GM23338 (cell line): ENCODE measurements at regions not wholly inside any gene's neighbourhood (a gene's known extent, or its start where the extent isn't known, plus 50 kb on each side); places are given as distances from the start of the nearest gene placed in this dataset.

ENCODE experiments used
- ATAC-seq: fragments of 200-7000 bp; cut with Tn5 transposase; 3 replicates; pipeline ENCODE4 v1.9.1; 2020
- DNase-seq: peaks from one replicate; pipeline ENCODE4 v3.0.0-alpha.2; 2015; ENCODE audit warnings: low spot score
- H2AFZ ChIP-seq: fragments of 200-600 bp; sonication (generic); 2 replicates; pipeline ENCODE4 v1.8.0; 2016; ENCODE audit warnings: antibody characterized with exemption, mild to moderate bottlenecking, moderate library complexity
- H3F3A ChIP-seq: fragments of 200-600 bp; sonication (generic); replicated peaks from 2 replicates; pipeline ENCODE4 v1.8.0; 2017; ENCODE audit warnings: antibody characterized with exemption, mixed run types, low read depth
- H3K27ac ChIP-seq: fragments of 200-600 bp; sonication (generic); 2 replicates; pipeline ENCODE4 v1.6.1; 2016; ENCODE audit warnings: low read depth
- H3K27me3 ChIP-seq: fragments of 200-600 bp; sonication (generic); 2 replicates; pipeline ENCODE4 v1.8.0; 2016; ENCODE audit warnings: mild to moderate bottlenecking, mixed run types, moderate library complexity; ENCODE audit not compliant: insufficient read depth
- H3K36me3 ChIP-seq: fragments of 200-600 bp; sonication (generic); 2 replicates; pipeline ENCODE4 v1.8.0; 2016; ENCODE audit warnings: mild to moderate bottlenecking; ENCODE audit not compliant: insufficient read depth
- H3K4me1 ChIP-seq: fragments of 200-600 bp; sonication (generic); 2 replicates; pipeline ENCODE4 v1.8.0; 2016; ENCODE audit warnings: mild to moderate bottlenecking, moderate library complexity; ENCODE audit not compliant: insufficient read depth
- H3K4me2 ChIP-seq: fragments of 200-600 bp; sonication (generic); 2 replicates; pipeline ENCODE4 v1.7.1; 2017; ENCODE audit warnings: mixed run types
- H3K4me3 ChIP-seq: fragments of 200-600 bp; sonication (generic); 2 replicates; pipeline ENCODE4 v1.6.1; 2016; ENCODE audit warnings: mixed run types
- H3K79me2 ChIP-seq: fragments of 200-600 bp; sonication (generic); replicated peaks from 2 replicates; pipeline ENCODE4 v1.8.0; 2017; ENCODE audit warnings: mild to moderate bottlenecking; ENCODE audit not compliant: insufficient read depth
- H3K9me2 ChIP-seq: fragments of 200-600 bp; sonication (generic); 2 replicates; pipeline ENCODE4 v1.8.0; 2017; ENCODE audit not compliant: insufficient read depth
- H4K20me1 ChIP-seq: fragments of 200-600 bp; sonication (generic); replicated peaks from 2 replicates; pipeline ENCODE4 v1.8.0; 2017; ENCODE audit warnings: mild to moderate bottlenecking; ENCODE audit not compliant: insufficient read depth
- H3K27ac Mint-ChIP-seq: 2 replicates; pipeline ENCODE4 v1.8.0; 2020; ENCODE audit warnings: inconsistent platforms, mild to moderate bottlenecking, moderate library complexity, mixed read lengths
- H3K27me3 Mint-ChIP-seq: 3 replicates; pipeline ENCODE4 v1.8.0; 2022; ENCODE audit warnings: low read depth, mild to moderate bottlenecking, moderate library complexity, mixed read lengths, inconsistent platforms; ENCODE audit not compliant: insufficient read depth, poor library complexity
- H3K36me3 Mint-ChIP-seq: 3 replicates; pipeline ENCODE4 v1.8.0; 2021; ENCODE audit warnings: low read depth, mild to moderate bottlenecking, inconsistent platforms, moderate library complexity, mixed read lengths
- H3K4me1 Mint-ChIP-seq: 3 replicates; pipeline ENCODE4 v1.8.0; 2020; ENCODE audit warnings: mild to moderate bottlenecking, inconsistent platforms, mixed read lengths
- H3K4me3 Mint-ChIP-seq: 3 replicates; pipeline ENCODE4 v1.8.0; 2021; ENCODE audit warnings: moderate library complexity, mild to moderate bottlenecking, inconsistent platforms, mixed read lengths
- H3K9me3 Mint-ChIP-seq: 3 replicates; pipeline ENCODE4 v1.8.0; 2020; ENCODE audit warnings: moderate library complexity, mild to moderate bottlenecking, inconsistent platforms, mixed read lengths
- CREB1 ChIP-seq: fragments of 250-450 bp; sonication (Bioruptor Pico); IDR thresholded peaks from 2 replicates; pipeline ENCODE4 v1.5.0; 2020; ENCODE audit warnings: low read depth, mild to moderate bottlenecking, moderate library complexity
- ETS1 ChIP-seq: IDR thresholded peaks from 2 replicates; pipeline ENCODE4 v1.6.1; 2016; ENCODE audit warnings: antibody characterized with exemption
- EZH2 ChIP-seq: fragments of 200-600 bp; sonication (generic); IDR thresholded peaks from one replicate; pipeline ENCODE4 v1.8.0; 2017; ENCODE audit warnings: antibody characterized with exemption, mild to moderate bottlenecking, low read depth; ENCODE audit not compliant: unreplicated experiment
- EZH2phosphoT487 ChIP-seq: fragments of 200-600 bp; sonication (generic); IDR thresholded peaks from one replicate; pipeline ENCODE4 v1.8.1; 2018; ENCODE audit warnings: antibody characterized with exemption; ENCODE audit not compliant: unreplicated experiment
- JUNB ChIP-seq: IDR thresholded peaks from one replicate; pipeline ENCODE4 v1.6.1; 2016; ENCODE audit warnings: antibody characterized with exemption; ENCODE audit not compliant: unreplicated experiment
- NANOG ChIP-seq: IDR thresholded peaks from 2 replicates; pipeline ENCODE4 v1.6.1; 2016; ENCODE audit warnings: antibody characterized with exemption, borderline replicate concordance
- POLR2AphosphoS5 ChIP-seq: IDR thresholded peaks from 2 replicates; pipeline ENCODE4 v1.6.1; 2016; ENCODE audit warnings: antibody characterized with exemption, low read depth
- STAT1 ChIP-seq: IDR thresholded peaks from one replicate; pipeline ENCODE4 v1.6.1; 2016; ENCODE audit warnings: antibody characterized with exemption; ENCODE audit not compliant: unreplicated experiment
- ZNF114 ChIP-seq: fragments of 250-450 bp; sonication (Bioruptor Pico); IDR thresholded peaks from 2 replicates; pipeline ENCODE4 v1.5.0; 2020; ENCODE audit warnings: mild to moderate bottlenecking, moderate library complexity
- ZNF331 ChIP-seq: fragments of 250-450 bp; sonication (Bioruptor Pico); IDR thresholded peaks from 2 replicates; pipeline ENCODE4 v1.5.0; 2020; ENCODE audit warnings: low read depth, mild to moderate bottlenecking, moderate library complexity
- ZNF462 ChIP-seq: fragments of 250-450 bp; sonication (Bioruptor Pico); IDR thresholded peaks from 2 replicates; pipeline ENCODE4 v1.5.0; 2020; ENCODE audit warnings: mild to moderate bottlenecking, moderate library complexity
- TF ChIP-seq, protein P1 (sequence below): IDR thresholded peaks from one replicate; pipeline ENCODE4 v1.6.1; 2018; ENCODE audit warnings: antibody characterized with exemption; ENCODE audit not compliant: unreplicated experiment
- TF ChIP-seq, protein P2 (sequence below), 2 experiments: fragments of 200-600 bp in 1 of 2; sonication (generic) in 1 of 2; conservative IDR thresholded peaks; 2 replicates each; pipeline versions ENCODE4 v1.5.1 to v1.6.1; 2016 to 2017; ENCODE audit warnings: antibody characterized with exemption in 2 of 2, low read depth in 2 of 2, mild to moderate bottlenecking in 2 of 2, moderate library complexity in 1 of 2

DNA sequence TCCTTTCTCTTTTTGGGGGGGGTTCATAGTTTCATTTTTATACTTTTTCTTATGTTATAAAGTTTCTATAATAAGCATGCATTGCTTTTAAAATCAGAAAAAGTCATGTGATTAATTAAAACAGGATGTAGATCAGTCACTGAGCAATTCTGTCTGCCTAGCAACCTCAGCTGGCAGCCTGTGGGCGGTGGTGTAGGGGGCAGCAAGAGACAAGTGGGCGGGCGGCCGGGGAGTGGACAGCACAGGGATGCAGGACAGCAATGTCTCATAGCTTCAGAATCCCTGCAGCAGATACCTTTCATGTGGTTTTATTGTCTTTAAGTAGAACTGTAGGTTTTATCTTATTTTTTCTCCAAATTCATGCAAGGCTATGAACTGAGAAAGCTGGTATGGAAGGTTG is 101.9 kb upstream of the S1PR3 start:
- no peaks in the 10 kb centered on the region for H4K20me1 ChIP-seq
- H3K4me3 Mint-ChIP-seq: no peak overlapping the region
- H3K27ac Mint-ChIP-seq: no peak overlapping the region
- H3K4me3 ChIP-seq: no peak overlapping the region
- no peaks in the 10 kb centered on the region for H3K79me2 ChIP-seq
- H3K36me3 ChIP-seq: no peaks in the 10 kb centered on the region
- no peak overlapping the region for H2AFZ ChIP-seq
- TF ChIP-seq ZNF114: no peak
- no peak for TF ChIP-seq EZH2
- TF ChIP-seq CREB1: no peak
- TF ChIP-seq ZNF462 (CRISPR knock-in tag): no peak
- no peak for TF ChIP-seq NANOG
- TF ChIP-seq EZH2phosphoT487: no peak
- no peak for TF ChIP-seq ZNF331 (CRISPR knock-in tag)
- no peak for TF ChIP-seq POLR2AphosphoS5
- no peak for TF ChIP-seq ETS1
- TF ChIP-seq, protein P1, sequence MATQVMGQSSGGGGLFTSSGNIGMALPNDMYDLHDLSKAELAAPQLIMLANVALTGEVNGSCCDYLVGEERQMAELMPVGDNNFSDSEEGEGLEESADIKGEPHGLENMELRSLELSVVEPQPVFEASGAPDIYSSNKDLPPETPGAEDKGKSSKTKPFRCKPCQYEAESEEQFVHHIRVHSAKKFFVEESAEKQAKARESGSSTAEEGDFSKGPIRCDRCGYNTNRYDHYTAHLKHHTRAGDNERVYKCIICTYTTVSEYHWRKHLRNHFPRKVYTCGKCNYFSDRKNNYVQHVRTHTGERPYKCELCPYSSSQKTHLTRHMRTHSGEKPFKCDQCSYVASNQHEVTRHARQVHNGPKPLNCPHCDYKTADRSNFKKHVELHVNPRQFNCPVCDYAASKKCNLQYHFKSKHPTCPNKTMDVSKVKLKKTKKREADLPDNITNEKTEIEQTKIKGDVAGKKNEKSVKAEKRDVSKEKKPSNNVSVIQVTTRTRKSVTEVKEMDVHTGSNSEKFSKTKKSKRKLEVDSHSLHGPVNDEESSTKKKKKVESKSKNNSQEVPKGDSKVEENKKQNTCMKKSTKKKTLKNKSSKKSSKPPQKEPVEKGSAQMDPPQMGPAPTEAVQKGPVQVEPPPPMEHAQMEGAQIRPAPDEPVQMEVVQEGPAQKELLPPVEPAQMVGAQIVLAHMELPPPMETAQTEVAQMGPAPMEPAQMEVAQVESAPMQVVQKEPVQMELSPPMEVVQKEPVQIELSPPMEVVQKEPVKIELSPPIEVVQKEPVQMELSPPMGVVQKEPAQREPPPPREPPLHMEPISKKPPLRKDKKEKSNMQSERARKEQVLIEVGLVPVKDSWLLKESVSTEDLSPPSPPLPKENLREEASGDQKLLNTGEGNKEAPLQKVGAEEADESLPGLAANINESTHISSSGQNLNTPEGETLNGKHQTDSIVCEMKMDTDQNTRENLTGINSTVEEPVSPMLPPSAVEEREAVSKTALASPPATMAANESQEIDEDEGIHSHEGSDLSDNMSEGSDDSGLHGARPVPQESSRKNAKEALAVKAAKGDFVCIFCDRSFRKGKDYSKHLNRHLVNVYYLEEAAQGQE: no peak
- TF ChIP-seq, protein P2, sequence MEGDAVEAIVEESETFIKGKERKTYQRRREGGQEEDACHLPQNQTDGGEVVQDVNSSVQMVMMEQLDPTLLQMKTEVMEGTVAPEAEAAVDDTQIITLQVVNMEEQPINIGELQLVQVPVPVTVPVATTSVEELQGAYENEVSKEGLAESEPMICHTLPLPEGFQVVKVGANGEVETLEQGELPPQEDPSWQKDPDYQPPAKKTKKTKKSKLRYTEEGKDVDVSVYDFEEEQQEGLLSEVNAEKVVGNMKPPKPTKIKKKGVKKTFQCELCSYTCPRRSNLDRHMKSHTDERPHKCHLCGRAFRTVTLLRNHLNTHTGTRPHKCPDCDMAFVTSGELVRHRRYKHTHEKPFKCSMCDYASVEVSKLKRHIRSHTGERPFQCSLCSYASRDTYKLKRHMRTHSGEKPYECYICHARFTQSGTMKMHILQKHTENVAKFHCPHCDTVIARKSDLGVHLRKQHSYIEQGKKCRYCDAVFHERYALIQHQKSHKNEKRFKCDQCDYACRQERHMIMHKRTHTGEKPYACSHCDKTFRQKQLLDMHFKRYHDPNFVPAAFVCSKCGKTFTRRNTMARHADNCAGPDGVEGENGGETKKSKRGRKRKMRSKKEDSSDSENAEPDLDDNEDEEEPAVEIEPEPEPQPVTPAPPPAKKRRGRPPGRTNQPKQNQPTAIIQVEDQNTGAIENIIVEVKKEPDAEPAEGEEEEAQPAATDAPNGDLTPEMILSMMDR (conservative IDR thresholded peaks at IDR 0.05; ENCODE audit: low read depth in 2 of 2): no peak
- TF ChIP-seq STAT1: no peak
- no peak for TF ChIP-seq JUNB
- no peak for DNase-seq
- no peaks in the 10 kb centered on the region for H3K27me3 Mint-ChIP-seq
- ATAC-seq: no peak
- H3K4me1 ChIP-seq: no peaks in the 10 kb centered on the region
- H3K27me3 ChIP-seq: no peaks in the 10 kb centered on the region
- no peaks in the 10 kb centered on the region for H3K9me2 ChIP-seq
- no peak overlapping the region for H3K27ac ChIP-seq
- H3K9me3 Mint-ChIP-seq: no peaks in the 10 kb centered on the region
- H3K4me2 ChIP-seq: no peak overlapping the region
- no peaks in the 10 kb centered on the region for H3K4me1 Mint-ChIP-seq
- H3K36me3 Mint-ChIP-seq: no peaks in the 10 kb centered on the region
- H3F3A ChIP-seq: no peaks in the 10 kb centered on the region
